Gastrocnemius medialis (tissue), 4 donors: ENCODE measurements at regions not wholly inside any gene's neighbourhood (a gene's known extent, or its start where the extent isn't known, plus 50 kb on each side); places are given as distances from the start of the nearest gene placed in this dataset.

ENCODE experiments used
- POLR2A ChIP-seq, 2 donors: fragments of 450-650 bp; IDR thresholded peaks; one replicate each; pipeline ENCODE4 v1.6.1; 2017; ENCODE audit warnings: antibody characterized with exemption in 2 of 2, mild to moderate bottlenecking in 2 of 2, moderate library complexity in 2 of 2
- TF ChIP-seq, protein P1 (sequence below), 5 experiments: fragments of 450-650 bp in 3 of 5; fragments of 200-600 bp in 2 of 5; sonication (generic) in 2 of 5; IDR thresholded peaks in 4 of 5; conservative IDR thresholded peaks in 1 of 5; 1 replicate in 4 of 5; 2 replicates in 1 of 5; pipeline ENCODE4 v1.5.1; 2016 to 2019; ENCODE audit warnings: antibody characterized with exemption in 5 of 5, mild to moderate bottlenecking in 3 of 5, moderate library complexity in 3 of 5

DNA sequence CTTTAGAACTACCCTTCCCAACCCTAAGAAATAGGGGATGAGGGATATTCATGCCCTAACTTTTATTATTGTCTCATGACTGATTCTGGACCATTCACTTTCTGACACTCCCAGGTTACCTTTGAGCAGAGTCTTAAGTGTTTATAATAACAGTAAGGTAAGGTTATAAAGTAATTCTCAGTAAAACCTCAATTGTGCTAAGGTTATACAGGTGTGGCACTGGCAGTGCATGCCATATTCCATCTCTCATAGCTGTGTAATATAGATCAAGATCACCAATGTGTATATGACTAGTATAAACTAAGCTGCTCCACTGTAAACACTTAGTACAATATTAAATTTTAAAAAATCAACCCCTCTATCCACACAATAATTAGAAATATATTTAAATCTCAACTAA lies 89.1 kb downstream of the KCNJ2 start:
- TF ChIP-seq, protein P1, sequence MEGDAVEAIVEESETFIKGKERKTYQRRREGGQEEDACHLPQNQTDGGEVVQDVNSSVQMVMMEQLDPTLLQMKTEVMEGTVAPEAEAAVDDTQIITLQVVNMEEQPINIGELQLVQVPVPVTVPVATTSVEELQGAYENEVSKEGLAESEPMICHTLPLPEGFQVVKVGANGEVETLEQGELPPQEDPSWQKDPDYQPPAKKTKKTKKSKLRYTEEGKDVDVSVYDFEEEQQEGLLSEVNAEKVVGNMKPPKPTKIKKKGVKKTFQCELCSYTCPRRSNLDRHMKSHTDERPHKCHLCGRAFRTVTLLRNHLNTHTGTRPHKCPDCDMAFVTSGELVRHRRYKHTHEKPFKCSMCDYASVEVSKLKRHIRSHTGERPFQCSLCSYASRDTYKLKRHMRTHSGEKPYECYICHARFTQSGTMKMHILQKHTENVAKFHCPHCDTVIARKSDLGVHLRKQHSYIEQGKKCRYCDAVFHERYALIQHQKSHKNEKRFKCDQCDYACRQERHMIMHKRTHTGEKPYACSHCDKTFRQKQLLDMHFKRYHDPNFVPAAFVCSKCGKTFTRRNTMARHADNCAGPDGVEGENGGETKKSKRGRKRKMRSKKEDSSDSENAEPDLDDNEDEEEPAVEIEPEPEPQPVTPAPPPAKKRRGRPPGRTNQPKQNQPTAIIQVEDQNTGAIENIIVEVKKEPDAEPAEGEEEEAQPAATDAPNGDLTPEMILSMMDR (IDR thresholded peaks at IDR 0.05 in 4 of 5, conservative IDR thresholded peaks at IDR 0.05 in 1 of 5) = no peak
- TF ChIP-seq POLR2A (IDR thresholded peaks at IDR 0.05) = no peak
